Stimulated activated CD8-positive, alpha-beta memory T cell treated with anti-CD3 and anti-CD28 coated beads, Interleukin-2, amount 100 ng/mL, for 1 hour (primary cell): ENCODE measurements at regions not wholly inside any gene's neighbourhood (a gene's known extent, or its start where the extent isn't known, plus 50 kb on each side); places are given as distances from the start of the nearest gene placed in this dataset.

Source experiments
- DNase-seq, 2 donors: peaks; one replicate each; pipeline ENCODE4 v3.0.0-alpha.2; 2020; ENCODE audit warnings: low read depth in 2 of 2

- no peak for DNase-seq
Observed at GRCh38 chr14:100673807-100674154, 52.9 kb upstream of the DLK1 start.

GRCh38 chr14:100674428-100674827, 52.3 kb upstream of the DLK1 start:
- DNase-seq = no peak

DNA sequence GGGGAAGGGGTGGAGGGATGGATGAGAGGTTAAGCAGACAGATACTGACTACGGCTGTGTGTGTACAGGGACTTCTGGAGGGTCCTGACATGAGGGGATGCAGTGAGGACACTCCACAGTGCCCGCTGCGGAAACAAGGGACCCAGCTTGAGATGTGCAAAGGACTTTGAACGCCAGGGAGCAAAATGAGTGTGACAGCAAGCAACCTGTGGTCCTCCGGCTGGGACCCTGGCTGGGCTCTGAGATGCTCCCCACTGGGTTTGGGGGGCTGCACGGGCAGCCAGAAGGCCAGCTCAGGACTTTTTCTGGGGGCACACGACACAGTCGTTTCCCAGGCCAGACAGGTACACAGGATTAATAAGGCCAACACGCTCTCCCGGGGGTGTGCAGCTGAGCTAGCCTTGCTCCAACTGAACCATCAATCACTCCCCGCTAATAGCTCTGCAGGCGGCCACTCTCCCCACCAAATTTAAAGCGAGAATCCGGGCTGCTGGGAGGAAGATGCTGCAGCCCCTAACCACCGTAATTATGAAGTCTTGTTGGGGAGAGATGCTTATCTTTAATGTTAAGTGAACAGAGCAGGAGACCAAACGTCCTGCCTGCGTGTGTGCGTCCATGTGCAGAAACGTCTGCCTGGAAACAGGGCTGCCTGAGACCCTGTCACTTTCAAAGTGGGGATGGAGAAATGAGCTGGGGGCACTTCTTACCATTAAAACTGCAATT, 51.6 kb upstream of the DLK1 start:
- DNase-seq = no peak

GRCh38 chr14:100675699-100676684, 50.7 kb upstream of the DLK1 start:
- DNase-seq = no peak
